HG02678 (cell line): ENCODE measurements at regions not wholly inside any gene's neighbourhood (a gene's known extent, or its start where the extent isn't known, plus 50 kb on each side); places are given as distances from the start of the nearest gene placed in this dataset.

ENCODE experiments used
- ATAC-seq: cut with Tn5 transposase; IDR thresholded peaks from one replicate; pipeline ENCODE4 v1.9.1; 2021; ENCODE audit warnings: mild to moderate bottlenecking, moderate library complexity; ENCODE audit not compliant: unreplicated experiment

DNA sequence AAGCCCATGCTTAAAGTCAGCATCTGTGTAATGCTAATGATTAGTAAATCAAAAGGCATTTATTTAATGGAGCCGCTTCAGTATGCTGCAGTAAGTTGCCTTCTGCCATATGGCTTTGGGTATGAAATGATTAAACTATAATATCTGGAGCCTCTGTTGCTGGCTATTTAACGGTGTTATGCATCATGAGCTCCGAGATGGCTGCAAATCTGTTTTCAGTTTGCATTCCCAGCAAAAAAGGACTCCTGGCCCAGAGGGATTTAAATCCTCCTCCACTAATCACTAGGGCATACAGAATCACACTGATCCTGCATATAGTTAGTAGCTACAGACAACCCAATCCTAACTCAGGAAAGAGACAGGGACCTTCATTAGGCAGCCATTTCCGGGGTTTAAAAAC is 171.5 kb upstream of the EEA1 start:
- ATAC-seq, result no peak

DNA sequence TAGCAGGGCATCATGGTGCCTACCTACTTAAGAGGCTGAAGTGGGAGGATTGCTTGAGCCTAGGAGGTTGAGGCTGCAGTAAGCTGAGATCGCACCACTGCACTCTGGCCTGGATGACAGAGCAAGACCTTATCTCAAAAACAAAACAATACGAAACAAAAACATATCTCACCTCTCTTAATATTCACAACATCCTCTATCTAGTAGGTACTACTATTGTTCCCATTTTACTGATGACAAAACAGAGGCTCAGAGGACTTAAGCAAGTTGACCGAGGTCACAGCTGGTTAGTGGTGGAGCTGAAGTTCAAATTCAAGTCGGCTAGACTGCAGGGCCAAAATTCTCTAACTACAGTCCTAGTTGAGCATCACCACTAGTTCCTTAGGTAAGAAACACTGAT is 172.3 kb upstream of the EEA1 start:
- no peak for ATAC-seq

DNA sequence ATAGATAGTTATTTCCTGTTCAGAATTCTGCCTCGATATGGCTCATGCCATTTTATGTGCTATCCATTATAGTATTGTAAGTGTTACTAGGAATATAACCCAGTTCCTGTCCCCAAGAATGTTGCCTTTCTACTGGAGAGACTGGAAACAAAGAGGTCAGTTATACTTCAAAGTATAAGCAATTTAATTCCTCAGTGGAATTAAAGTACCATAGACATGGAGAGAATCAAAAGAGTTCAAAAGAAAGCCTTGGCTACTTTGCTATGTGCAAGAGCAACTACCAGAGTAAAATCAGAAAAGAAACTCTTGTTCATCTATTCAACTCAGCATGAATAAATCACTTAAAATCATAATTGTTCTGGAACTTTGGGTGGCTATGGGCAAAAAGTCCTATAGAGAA is 173.2 kb upstream of the EEA1 start:
- no peak for ATAC-seq

DNA sequence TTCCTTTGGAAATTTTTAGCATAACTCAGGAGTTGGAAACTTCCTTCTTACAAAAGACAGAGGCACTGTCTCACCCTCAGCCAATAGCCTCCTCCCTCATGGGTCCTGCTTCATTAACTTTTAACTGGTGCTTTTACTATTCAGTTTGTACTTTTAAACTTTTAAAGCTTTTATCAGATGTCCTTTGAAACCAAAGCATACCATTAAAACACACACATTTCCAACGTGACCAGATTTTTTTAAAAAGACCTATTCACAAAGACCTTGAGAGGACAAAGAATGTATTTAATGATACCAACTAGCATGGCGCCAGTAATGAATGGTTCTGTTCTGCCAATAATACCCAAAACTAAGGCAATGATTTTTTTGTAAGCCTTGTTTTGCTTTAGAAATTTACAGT is 173.6 kb upstream of the EEA1 start:
- no peak for ATAC-seq

DNA sequence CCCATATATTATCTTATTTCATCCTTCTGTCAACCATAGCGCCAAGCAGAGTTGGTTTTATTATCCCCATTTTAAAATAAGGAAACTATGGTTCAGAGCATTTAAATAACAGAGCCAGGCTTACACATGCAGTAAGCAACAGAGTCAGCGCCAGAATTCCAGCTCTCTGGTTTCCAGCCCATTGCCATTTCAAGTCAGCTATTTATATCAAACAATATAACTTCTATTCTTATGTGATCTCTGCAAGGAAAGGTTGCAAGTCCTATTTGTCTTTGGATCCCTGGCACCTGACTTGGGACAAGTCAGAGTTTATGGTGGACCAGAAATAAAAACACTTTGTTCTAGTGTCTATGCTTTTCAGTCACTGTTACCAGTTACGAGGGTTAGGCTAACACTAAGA is 174.1 kb upstream of the EEA1 start:
- ATAC-seq, result no peak

DNA sequence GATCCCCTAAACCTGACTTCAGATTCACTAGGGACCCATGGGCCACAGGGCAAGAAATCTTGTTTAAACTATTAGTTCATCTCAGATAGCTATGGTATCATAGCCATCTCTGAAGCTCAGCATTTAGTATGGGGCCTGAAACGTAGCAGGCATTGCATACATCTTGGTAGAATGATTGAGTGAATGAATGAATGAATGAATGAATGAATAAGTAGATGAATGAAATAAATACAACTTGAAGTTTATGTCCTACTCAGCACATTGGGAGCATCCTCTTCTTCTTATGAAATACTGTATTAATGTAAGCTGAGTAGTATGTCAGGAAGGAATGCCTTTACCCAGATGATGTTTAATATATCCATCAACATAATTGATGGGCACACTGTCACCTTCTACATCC is 175.4 kb upstream of the EEA1 start:
- ATAC-seq, result no peak

DNA sequence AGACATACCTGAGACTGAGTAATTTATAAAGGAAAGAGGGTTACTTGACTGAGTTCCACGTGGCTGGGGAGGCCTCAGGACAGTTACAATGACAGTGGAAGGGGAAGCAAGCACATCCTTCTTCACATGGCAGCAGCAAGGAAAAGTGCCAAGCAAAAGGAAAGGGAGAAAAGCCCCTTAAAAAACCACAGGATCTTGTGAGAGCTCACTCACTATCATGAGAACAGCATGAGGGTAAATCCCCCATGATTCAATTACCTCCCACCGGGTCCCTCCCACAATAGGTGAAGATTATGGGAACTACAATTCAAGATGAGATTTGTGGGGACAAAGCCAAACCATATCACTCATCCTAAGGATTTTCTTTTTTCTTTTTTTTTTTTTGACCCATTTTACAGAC is 177.8 kb upstream of the EEA1 start:
- ATAC-seq, result no peak

DNA sequence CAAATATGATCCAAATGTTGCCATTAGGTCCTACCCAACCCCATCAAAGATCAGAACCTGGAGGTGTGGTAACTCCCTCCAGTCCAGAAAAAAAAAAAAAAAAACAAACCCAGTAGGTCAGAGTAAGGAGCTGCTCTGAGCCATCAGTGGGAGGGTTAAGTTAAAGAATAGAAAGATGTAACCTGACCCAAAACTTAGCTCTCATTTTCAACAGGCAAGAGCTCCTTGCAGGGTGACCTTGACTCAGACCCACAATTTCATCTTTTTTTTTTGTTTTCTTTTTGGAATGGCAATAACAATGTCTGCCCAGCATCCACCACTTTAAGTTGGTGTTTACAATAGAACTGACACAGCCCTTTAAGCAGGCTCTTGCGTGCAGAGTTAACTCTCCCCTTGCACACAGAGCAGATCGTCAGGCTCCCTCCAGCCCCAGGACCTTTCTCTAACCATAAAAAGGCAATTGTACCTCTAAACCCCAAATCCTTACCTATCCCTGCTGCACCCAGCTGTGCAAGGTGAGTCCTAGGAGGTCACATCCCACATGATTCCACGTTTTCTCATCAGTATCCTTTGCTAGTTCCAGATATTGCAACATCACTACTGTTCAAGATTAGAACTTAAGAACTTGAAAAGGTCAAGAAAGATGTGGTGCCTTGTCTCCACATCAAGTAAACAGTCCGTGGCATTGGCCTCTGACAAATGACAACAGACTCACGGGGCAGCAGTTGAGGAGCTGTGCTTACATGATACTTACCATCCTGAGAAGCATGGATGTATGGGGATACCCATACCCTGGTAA is 178.6 kb upstream of the EEA1 start:
- no peak for ATAC-seq

DNA sequence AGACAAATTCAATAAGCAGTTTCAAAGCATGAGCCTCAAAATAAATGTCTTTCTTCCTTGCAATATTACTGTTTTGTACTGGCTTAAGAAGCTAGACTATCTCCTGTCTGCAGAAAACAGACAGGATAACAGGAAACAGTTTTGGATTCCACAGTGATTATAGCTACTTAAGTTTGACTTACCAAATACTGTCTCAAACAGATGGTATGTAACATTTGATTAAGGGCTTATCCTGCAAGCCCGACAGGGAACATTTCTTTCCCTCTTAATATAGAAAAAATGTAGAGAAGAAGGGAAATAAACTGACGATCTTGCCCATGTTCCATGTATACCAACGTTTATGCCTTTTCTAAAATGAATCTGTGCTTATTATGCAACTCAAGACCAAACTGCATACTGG is 179.9 kb upstream of the EEA1 start:
- ATAC-seq, result no peak

DNA sequence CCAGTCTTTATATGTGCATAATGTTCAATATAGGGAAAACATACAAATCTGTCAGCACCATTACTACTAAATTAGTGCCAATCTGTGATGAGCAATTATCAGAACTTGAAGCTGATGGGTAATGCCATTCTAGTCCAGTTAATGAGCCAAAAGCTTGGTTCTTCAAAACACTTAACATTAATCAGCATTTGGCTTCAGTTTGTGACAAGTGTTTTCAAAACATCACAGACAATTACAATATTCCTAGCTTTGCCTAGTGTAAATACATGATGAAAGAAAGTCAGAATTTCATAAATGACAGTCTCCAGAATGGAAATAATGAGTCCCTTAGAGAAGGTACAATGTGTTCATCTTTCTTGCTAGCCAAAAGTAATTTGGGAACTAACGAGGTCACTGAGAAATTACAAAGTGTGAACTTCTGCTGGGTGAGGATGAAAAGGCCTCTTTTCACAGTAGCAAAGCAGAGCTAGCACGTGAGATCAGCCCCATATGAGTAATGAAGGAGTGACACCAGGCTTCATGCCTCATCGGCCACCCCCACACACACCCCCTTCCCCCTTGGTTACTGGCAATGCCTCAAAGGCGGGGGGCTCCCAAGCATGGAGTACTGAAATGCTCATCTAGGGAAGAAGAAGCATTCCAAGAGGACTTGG is 180.6 kb upstream of the EEA1 start:
- no peak for ATAC-seq

DNA sequence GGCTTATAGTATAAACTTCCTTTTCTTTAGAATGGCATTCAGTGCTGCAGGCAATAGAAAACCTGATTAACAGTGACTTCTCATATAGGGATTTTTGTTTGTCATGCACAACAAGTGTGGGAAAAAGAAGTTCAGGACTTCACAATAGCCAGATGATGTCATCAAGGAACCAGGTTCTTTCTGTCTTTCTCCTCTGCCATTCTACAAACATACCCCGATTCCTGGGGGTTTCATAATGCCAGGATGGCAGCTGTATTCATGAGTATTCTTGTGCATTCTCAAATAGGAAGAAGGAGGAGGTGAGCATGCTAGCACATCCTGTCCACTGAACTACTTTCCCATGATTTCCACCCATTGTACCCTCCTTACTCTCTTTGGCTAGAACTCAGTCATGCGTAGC is 182.7 kb upstream of the EEA1 start:
- no peak for ATAC-seq

DNA sequence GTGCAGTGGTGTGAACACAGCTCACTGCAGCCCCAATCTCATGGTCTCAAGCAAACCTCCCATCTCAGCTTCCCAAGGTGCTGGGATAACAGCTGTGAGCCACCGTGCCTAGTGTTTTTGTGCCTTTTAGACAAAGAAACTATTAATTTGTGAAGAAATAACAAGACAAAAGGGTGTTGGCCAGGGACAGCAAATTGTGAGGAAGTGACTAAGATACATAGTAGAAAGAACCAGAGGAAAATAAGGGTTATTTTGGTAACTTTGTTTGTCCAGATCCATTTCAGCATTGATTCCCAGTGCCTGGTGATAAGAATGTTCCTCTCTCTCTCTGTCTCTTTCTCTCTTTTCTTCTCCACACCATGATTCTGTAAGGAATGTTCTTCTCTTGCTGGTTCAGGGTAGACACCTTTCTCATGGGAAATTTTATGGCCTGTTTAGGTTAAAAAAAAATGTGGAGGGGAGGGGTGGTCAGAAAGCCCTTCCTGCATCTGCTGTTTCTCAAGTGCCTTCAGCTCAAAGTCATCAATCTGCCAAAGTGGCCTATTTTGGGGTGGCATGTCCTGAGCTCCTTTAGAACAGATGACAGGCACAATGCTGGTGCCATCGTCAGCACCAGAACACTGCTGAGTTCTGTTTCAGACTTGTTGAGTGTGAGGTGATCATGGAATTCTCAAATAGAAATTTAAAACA is 184.4 kb upstream of the EEA1 start:
- ATAC-seq, result no peak

DNA sequence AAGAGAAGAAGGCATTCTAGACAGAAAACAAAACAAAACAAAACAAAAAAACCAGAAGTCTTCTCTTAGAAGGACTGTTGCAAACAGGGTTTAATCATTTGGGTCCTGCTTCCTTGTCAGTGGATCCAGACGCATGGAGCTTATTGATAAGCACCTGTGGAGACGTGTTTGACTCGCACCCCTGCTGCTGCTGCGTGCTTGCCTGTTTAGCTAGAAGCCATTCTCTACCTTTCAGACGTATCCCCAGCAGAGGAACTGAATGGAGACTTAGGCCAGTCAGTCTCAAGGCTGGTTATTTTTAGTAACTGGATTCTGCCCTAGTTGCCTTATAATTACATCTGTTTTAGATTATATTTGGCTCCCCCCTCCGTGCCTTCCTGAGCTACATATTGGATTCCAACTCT is 186.1 kb upstream of the EEA1 start:
- ATAC-seq, result no peak

DNA sequence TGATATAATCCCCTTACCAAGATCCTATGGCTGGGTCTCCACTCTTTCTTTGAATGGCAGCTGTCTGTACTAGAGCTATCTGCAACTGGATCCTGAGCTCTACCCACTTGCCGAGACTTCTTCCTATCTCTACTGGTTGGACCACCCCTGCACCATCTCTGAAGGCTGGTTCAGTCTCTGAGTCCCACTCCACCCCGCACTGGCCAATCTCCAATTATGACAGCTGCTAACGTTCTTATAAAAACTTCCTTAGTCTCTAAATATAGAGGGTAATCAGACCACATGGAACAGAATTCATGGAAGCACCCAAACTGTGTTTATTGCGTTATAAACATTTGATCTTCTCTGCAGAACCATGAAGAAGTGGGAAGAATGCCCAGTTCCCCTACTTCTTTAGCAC is 186.6 kb upstream of the EEA1 start:
- ATAC-seq, result no peak

DNA sequence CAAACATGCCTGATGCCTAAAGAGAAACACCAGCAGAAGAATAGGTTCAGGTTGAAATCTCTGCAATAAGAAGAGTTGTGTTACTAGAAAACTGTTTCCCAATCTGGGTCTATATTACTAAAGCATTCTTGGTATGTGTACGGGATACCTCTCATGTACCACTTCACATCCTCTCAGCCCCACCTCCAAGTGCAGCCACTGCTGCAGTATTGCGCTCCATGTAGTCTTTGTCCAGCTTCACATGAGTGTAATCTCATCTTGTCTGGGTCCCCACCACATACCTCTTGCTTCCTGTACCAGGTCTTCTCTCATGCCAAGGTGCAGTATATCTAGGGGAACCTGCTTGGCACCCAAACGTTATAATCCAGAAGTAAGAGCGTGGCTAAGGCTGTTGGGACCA is 187.5 kb upstream of the EEA1 start:
- ATAC-seq, result no peak

DNA sequence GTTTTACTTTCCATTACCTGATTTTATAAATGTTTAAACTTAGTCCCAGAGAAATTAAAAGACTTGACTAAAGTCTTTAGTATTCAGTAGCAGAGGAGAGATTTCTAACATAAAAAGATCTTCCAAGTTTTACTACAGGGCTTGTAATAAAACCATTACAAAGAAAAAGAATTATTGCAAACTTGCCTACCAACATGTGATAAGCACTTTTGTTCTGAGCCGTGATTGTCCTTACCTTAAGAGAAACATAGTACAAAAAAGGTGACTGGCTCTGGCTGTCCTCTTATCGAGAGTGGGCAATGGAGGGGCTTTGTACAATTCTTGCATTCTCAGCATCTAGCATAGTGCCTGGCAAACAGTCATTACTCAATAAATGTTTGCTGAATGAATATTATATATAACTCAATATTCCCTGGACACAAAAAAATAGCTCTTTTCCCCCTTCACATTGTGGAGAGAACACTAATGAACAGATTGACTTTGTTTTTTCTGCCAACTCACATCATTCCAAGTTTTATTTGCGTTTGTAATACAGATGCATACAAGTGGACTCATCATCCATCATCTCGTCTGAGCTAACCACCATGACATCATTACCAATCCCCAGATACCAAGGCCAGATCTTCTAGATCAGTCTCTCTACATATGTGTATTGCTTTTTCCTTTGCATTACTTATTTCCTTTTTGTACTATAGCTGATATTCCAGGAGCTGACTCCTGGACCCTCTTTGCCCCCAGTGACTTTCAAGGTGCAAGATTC is 192.8 kb upstream of the EEA1 start:
- no peak for ATAC-seq

DNA sequence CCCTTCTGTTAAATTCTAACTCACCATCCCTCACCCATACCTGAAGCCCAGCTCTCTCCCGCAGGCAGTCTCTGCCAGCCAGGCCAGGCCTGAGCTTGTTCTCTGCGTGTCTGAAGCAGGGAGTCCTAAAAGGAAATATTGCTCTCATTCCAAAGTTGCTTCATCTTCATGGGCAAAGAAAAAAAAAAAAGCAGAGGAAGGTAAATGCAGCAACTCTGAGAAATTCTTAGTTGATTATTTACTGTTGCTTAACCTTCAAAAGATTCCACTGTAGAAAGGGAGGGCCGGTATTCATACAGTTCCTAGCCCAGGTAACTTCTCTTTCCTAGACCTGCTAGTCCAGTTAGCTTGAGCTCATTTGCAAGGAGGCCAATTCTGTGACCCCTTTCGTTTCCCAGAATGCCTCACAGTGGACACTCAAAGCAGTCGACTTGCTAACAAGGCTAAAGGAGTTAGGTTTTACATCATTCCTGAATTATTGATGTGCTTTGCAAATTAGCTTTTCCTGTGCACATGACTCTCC is 193.5 kb upstream of the EEA1 start:
- no peak for ATAC-seq

DNA sequence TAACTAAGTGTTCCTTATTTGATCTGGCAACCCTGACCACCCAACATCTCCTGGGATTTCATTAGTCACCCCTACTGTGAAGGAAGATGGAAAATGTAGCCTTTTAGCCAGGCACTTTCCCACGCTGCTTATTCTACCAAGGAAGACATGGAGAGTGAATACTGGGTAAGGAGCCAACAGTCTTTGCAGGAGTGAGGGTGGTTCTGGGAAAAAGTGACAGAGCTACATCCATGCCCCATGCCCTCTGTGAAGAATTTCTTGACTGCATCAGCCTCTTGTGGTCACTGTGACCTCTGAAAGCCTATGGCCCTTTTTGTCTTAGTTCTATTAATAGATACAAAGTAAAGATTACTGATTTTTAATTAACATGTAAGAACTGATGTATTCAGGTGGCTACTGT is 196.0 kb upstream of the EEA1 start:
- ATAC-seq, result no peak

DNA sequence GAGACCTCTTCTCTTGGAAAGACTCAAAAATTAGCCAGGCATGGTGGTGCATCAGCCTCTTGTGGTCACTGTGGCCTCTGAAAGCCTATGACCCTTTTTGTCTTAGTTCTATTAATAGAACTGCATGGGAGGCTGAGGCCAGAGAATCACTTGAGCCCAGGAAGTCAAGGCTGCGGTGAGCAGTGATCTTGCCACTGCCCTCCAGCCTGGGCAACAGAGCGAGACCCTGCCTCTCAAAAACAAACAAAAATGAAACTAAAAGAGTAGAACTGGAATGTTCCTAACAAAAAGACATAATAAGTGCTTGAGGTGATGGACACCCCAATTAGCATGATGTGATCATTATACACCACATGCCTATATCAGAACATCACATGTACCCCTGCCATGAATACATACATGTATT is 197.0 kb upstream of the EEA1 start:
- no peak for ATAC-seq

DNA sequence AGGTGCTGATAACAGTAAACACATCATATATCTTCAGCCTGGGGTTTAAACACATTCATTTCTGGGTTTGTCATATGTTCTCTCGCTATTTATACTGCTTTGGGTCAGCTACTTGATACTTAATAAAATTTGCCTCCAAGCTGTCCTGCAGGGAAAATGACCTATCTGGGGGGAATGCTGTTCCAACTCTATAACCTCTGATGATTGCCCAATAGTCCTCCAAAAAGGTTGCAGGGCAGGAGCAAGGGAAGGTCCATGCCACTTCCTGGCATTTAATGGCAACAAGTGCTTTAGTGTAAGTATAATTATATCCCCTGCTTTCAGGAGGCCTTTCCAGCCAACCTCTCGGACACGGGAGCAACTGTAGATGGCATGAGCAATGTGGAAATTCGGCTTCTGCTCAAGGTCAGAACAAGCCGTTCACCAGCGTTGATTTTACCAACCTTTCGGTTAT is 198.0 kb upstream of the EEA1 start:
- no peak for ATAC-seq
